T-cell (primary cell): ENCODE measurements at regions not wholly inside any gene's neighbourhood (a gene's known extent, or its start where the extent isn't known, plus 50 kb on each side); places are given as distances from the start of the nearest gene placed in this dataset.

Experiments used
- ATAC-seq, 4 experiments: fragments of 200-7000 bp in 3 of 4; fragments of 150-1000 bp in 1 of 4; cut with Tn5 transposase; replicated peaks in 1 of 4; 1 replicate in 3 of 4; 2 replicates in 1 of 4; pipeline ENCODE4 v1.10.0; 2021; ENCODE audit warnings: moderate library complexity in 3 of 4, mild to moderate bottlenecking in 2 of 4, moderate number of reproducible peaks in 1 of 4
- CTCF ChIA-PET, 2 donors: fragments of 300-600 bp; sonication (Branson Sonifier 250); formaldehyde crosslinking; loops; one replicate each; lab custom pipeline; 2022; ENCODE audit warnings: antibody characterized with exemption in 2 of 2; lab: Charles Lee
- POLR2A ChIA-PET, 2 donors: fragments of 300-600 bp; sonication (Branson Sonifier 250); formaldehyde crosslinking; loops; one replicate each; lab custom pipeline; 2022; ENCODE audit warnings: antibody characterized with exemption in 2 of 2; lab: Charles Lee
- DNase-seq, 35 experiments: peaks; one replicate each; pipeline versions ENCODE4 v3.0.0 to v3.0.0-alpha.2; 2013 to 2023
- H3K27ac ChIP-seq: one replicate; pipeline ENCODE4 v1.5.1; 2013; ENCODE audit warnings: low read length
- H3K27me3 ChIP-seq, 2 experiments: replicated peaks in 1 of 2; 1 replicate in 1 of 2; 2 replicates in 1 of 2; pipeline versions ENCODE4 v1.6.1 to v1.7.0; 2013; ENCODE audit warnings: low read length in 1 of 2, mixed read lengths in 1 of 2; ENCODE audit not compliant: control insufficient read depth in 2 of 2, insufficient read depth in 2 of 2; ENCODE audit errors: extremely low read depth in 1 of 2
- H3K36me3 ChIP-seq, 2 donors: 1 replicate in 1 of 2; 2 replicates in 1 of 2; pipeline versions ENCODE4 v1.6.1 to v1.7.0; 2013; ENCODE audit warnings: low read length in 1 of 2; ENCODE audit not compliant: control insufficient read depth in 2 of 2, insufficient read depth in 1 of 2; ENCODE audit errors: extremely low read depth in 1 of 2
- H3K4me1 ChIP-seq, 2 experiments: 1 replicate in 1 of 2; 2 replicates in 1 of 2; pipeline versions ENCODE4 v1.6.1 to v1.7.0; 2013; ENCODE audit warnings: low read length in 2 of 2, mixed read lengths in 1 of 2; ENCODE audit not compliant: insufficient read depth in 2 of 2, control insufficient read depth in 1 of 2; ENCODE audit errors: extremely low read depth in 1 of 2
- H3K4me3 ChIP-seq, 2 donors: 1 replicate in 1 of 2; 2 replicates in 1 of 2; pipeline versions ENCODE4 v1.5.1 to v1.7.0; 2013; ENCODE audit warnings: mild to moderate bottlenecking in 2 of 2, low read length in 1 of 2, moderate library complexity in 1 of 2; ENCODE audit not compliant: control insufficient read depth in 1 of 2; ENCODE audit errors: extremely low read depth in 1 of 2
- H3K9me3 ChIP-seq: 2 replicates; pipeline ENCODE4 v1.7.0; 2013
- H3K27ac Mint-ChIP-seq, 2 donors: one replicate each; pipeline ENCODE4 v1.8.0; 2020 to 2021; ENCODE audit warnings: mild to moderate bottlenecking in 2 of 2, mixed read lengths in 2 of 2
- H3K27me3 Mint-ChIP-seq, 2 donors: one replicate each; pipeline ENCODE4 v1.8.0; 2021 to 2022; ENCODE audit warnings: mixed read lengths in 2 of 2
- H3K36me3 Mint-ChIP-seq: one replicate; pipeline ENCODE4 v1.8.0; 2021; ENCODE audit warnings: mixed read lengths
- H3K4me1 Mint-ChIP-seq, 3 donors: one replicate each; pipeline ENCODE4 v1.8.0; 2020 to 2022; ENCODE audit warnings: mixed read lengths in 3 of 3, mild to moderate bottlenecking in 1 of 3
- H3K4me3 Mint-ChIP-seq, 3 donors: one replicate each; pipeline ENCODE4 v1.8.0; 2020 to 2022; ENCODE audit warnings: mild to moderate bottlenecking in 3 of 3, mixed read lengths in 3 of 3, moderate library complexity in 3 of 3
- H3K9me3 Mint-ChIP-seq, 3 donors: one replicate each; pipeline ENCODE4 v1.8.0; 2020 to 2022; ENCODE audit warnings: mixed read lengths in 3 of 3
- WGBS: methylation state at CpG from one replicate; pipeline ENCODE4 v1.1.5; 2013; ENCODE audit warnings: missing lambda C conversion rate; ENCODE audit not compliant: insufficient coverage; 5-methylcytosine and 5-hydroxymethylcytosine counted together

DNA sequence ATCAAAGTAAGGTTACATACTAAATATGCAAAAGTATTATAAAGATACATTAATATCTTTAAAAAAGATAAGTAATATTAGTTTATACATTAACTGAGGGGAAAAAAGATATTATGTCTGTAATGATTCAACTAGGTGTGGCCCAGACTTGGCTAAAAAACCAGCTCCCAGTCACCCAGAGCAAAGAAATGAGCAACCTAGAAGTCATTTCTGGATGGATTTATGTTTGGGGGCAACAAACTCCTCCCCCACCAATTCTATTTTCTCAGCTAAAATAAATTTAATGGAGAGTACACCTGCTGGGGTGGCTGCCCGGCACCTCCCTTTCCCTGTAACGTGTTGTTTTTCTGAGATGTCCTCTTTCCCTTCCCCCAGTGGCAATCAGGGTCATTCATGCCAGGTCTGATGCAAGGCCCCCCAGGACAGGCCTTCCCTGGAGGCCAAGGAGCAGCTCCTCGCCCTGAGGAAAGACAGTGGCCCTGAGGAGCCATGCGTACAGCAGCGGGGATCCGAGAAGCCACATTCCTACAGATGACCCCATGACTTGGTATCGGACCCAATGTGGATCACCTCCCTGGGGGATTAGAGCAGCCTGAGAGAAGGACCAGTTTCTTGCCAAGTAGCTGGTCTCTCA is 78.6 kb upstream of the DOCK9 start:
- Mint-ChIP-seq H3K36me3 (no peaks in the 10 kb centered on the region), H3K27ac (peak overlapping the region; percentile 73 to 80), H3K4me3 (no peak overlapping the region), H3K27me3 (no peaks in the 10 kb centered on the region), H3K9me3 (no peaks in the 10 kb centered on the region), H3K4me1 (peaks cover 89 to 96% (median 90%) of the 10 kb centered on the region in 3 donors)
- Histone ChIP-seq H3K36me3 (no peaks in the 10 kb centered on the region), H3K27me3 (no peaks in the 10 kb centered on the region), H3K4me1 (peaks cover 43 to 59% of the 10 kb centered on the region in 2 experiments), H3K4me3 (no peak overlapping the region), H3K9me3 (no peaks in the 10 kb centered on the region), H3K27ac (no peak overlapping the region)
- CTCF ChIA-PET, result interaction anchor here in 1 of 2 donors (1.6 kb wide), 1 partner anchor 10 kb away, joined by 4 read pairs; no protein-coding TSS in a partner anchor
- POLR2A ChIA-PET, result interaction anchor here in 1 of 2 donors (0.8 kb wide), 1 partner anchor 12 kb away, joined by 3 read pairs; no protein-coding TSS in a partner anchor
- WGBS, result 92% methylated on average over 2 of the region's 7 CpGs
- DNase-seq, result no peak
- no peak for ATAC-seq

DNA sequence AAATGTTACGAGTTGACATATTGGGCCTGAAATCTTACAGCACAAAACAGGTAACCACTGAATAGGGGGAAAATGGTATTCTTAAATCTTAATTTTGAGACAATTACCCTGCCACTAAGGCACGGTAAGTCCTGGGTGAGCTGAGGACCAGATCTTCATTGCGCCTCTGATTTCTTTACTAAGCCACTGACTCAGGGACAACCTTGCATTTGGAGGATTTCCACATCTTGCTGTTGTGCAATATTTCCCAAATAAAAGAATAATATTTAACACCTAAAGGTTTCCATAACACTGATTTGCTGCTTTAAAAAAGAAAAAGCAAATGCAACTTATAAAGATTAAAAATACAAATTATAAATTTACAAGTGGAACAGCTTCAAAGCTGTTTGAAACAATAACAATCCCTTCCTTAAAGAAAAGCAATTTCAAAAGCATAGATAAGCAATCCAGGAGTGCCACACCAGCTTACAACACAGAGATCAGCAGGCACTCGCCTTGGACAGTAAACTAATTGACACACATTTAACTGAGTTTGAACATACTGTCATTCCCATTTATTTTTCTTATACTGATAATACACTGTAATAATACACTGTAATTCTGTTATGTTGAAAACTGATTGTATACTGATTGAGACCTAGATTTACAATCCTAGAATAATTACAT is 79.6 kb upstream of the DOCK9 start:
- H3K4me1 Mint-ChIP-seq, result peaks cover 87 to 96% (median 88%) of the 10 kb centered on the region in 3 donors
- POLR2A ChIA-PET, result interaction anchor here in 1 of 2 donors (0.6 kb wide), 1 partner anchor 482 kb away, joined by 5 read pairs; no protein-coding TSS in a partner anchor
- H3K27ac Mint-ChIP-seq, result peak overlapping the region; percentile 73 to 80
- no peaks in the 10 kb centered on the region for H3K9me3 Mint-ChIP-seq
- H3K36me3 Mint-ChIP-seq, result no peaks in the 10 kb centered on the region
- no peaks in the 10 kb centered on the region for H3K27me3 Mint-ChIP-seq
- CTCF ChIA-PET, result interaction anchor here in 1 of 2 donors (1.6 kb wide), 1 partner anchor 9 kb away, joined by 4 read pairs; no protein-coding TSS in a partner anchor
- no peaks in the 10 kb centered on the region for H3K36me3 ChIP-seq
- no peak overlapping the region for H3K4me3 ChIP-seq
- H3K4me1 ChIP-seq, result peaks cover 34 to 58% of the 10 kb centered on the region in 2 experiments
- H3K27ac ChIP-seq, result no peak overlapping the region
- H3K9me3 ChIP-seq, result no peaks in the 10 kb centered on the region
- H3K4me3 Mint-ChIP-seq, result no peak overlapping the region
- no peaks in the 10 kb centered on the region for H3K27me3 ChIP-seq
- 100% methylated on average over 2 of the region's 4 CpGs for WGBS
- DNase-seq (no peak), ATAC-seq (no peak)

DNA sequence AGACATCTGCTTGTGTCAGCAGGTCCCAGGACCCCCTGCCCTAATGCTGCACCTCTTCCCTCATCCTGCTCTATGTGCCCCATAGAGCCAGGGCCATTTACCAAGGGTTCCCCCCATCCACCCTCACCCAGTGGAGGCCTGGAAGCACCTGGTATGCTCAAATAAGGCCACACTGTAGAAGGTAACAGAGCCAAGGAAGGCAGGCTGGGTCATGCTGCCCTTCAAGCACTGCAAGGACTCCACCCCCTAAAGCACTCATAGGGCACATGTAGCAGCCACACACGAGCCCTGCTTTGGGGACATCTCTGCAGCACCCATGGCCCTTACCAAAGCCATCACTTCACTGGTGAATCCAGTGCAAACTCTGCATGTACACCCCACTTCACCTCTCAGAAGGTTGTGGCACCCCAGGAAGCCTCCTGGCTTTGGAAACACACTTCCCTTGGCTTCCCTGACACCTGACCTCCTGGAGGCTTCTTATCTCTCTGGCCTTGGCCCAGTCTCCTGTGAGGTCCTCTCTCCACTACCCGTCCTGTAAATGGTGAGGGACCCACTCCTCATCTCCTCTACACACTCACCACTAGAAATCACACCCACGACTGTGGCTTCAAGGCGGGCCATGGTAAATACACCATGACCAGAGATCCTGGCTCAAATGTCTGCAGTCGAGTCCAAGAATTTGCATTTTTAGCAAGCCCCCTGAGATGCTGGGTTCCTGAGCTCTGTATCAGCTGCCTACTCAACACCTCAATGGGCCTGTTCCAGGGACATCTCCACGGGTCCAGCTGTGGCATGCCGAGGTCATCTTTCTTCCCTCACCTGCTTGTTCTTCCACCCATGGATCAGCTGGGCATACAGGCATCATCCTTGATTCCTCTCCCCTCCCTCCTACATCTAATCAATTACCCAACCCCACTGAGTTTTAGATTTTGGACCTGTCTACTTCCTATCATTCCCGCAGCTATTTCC is 80.9 kb upstream of the DOCK9 start:
- Histone ChIP-seq H3K9me3 (no peaks in the 10 kb centered on the region), H3K27ac (no peak overlapping the region), H3K4me3 (no peak overlapping the region), H3K4me1 (peaks cover 21 to 55% of the 10 kb centered on the region in 2 experiments), H3K36me3 (no peaks in the 10 kb centered on the region), H3K27me3 (no peaks in the 10 kb centered on the region)
- Mint-ChIP-seq H3K4me1 (peaks cover 88 to 95% (median 90%) of the 10 kb centered on the region in 3 donors), H3K4me3 (no peak overlapping the region), H3K27ac (peak overlapping the region; percentile 17 to 62), H3K36me3 (peaks cover 6% of the 10 kb centered on the region), H3K9me3 (no peaks in the 10 kb centered on the region), H3K27me3 (no peaks in the 10 kb centered on the region)
- POLR2A ChIA-PET, result no interaction called here
- DNase-seq, result no peak
- 92% methylated on average over 7 of the region's 8 CpGs for WGBS
- no peak for ATAC-seq
- CTCF ChIA-PET, result interaction anchor here (0.6 to 1.0 kb wide), 2 partner anchors 26 to 187 kb away, joined by 3 to 4 read pairs; no protein-coding TSS in a partner anchor

GRCh38 chr13:99059498-99060075 is 81.7 kb upstream of the DOCK9 start:
- Mint-ChIP-seq H3K27me3 (no peaks in the 10 kb centered on the region), H3K36me3 (peaks cover 9% of the 10 kb centered on the region), H3K9me3 (no peaks in the 10 kb centered on the region), H3K4me1 (peaks cover 87 to 94% (median 89%) of the 10 kb centered on the region in 3 donors), H3K27ac (peak overlapping the region; percentile 17 to 47), H3K4me3 (no peak overlapping the region)
- Histone ChIP-seq H3K4me3 (no peak overlapping the region), H3K9me3 (no peaks in the 10 kb centered on the region), H3K36me3 (no peaks in the 10 kb centered on the region), H3K27me3 (no peaks in the 10 kb centered on the region), H3K27ac (no peak overlapping the region), H3K4me1 (peaks cover 13 to 48% of the 10 kb centered on the region in 2 experiments)
- CTCF ChIA-PET, result interaction anchor here in 1 of 2 donors (1.0 kb wide), 1 partner anchor 187 kb away, joined by 3 read pairs; no protein-coding TSS in a partner anchor
- WGBS, result no CpG with 5 or more reads among the region's 3 CpGs
- DNase-seq, result no peak
- POLR2A ChIA-PET, result no interaction called here
- no peak for ATAC-seq

DNA sequence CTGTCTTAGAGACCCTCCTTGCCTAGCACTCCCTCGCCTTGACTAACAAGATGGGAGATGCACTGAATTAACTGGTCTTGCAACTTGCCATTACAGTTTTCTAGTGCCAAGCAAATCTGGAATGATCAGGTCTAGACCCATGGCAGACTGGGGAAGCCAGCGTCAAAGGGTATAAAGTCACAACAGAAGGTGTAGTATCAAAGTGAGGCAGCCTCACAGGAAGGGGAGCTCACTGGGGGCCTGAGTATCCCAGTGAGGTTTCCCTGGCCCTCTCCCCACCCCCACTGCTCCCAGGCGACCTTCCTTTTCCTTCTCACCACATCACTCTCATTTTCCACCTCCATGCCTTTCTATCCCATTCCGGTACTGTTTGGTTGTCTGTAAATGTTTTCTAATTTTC is 83.5 kb upstream of the DOCK9 start:
- no peak overlapping the region for H3K27ac ChIP-seq

More for the DNA sequence above, 83.5 kb upstream of the DOCK9 start:
- H3K4me3 ChIP-seq, result no peak overlapping the region
- Mint-ChIP-seq H3K27me3 (no peaks in the 10 kb centered on the region), H3K9me3 (no peaks in the 10 kb centered on the region), H3K27ac (peak overlapping the region in 1 of 2 donors; percentile 71), H3K4me3 (peak overlapping the region in 1 of 3 donors; percentile 52), H3K36me3 (peaks cover 19% of the 10 kb centered on the region), H3K4me1 (peaks cover 90 to 97% (median 91%) of the 10 kb centered on the region in 3 donors)
- WGBS, result 100% methylated on average over 1 of the region's 4 CpGs
- DNase-seq, result no peak
- no peak for ATAC-seq
- POLR2A ChIA-PET, result interaction anchor here in 1 of 2 donors (1.0 kb wide), 1 partner anchor 12 kb away, joined by 3 read pairs; no protein-coding TSS in a partner anchor
- CTCF ChIA-PET, result interaction anchor here in 1 of 2 donors (0.6 kb wide), 1 partner anchor 17 kb away, joined by 3 read pairs; no protein-coding TSS in a partner anchor
- no peaks in the 10 kb centered on the region for H3K9me3 ChIP-seq
- H3K27me3 ChIP-seq, result no peaks in the 10 kb centered on the region
- H3K4me1 ChIP-seq, result peaks cover 9 to 44% of the 10 kb centered on the region in 2 experiments
- H3K36me3 ChIP-seq, result no peaks in the 10 kb centered on the region
